GM19240 (cell line): ENCODE measurements at regions not wholly inside any gene's neighbourhood (a gene's known extent, or its start where the extent isn't known, plus 50 kb on each side); places are given as distances from the start of the nearest gene placed in this dataset.
A peak's percentile ranks its signal among the peaks of the same experiment; 100 is the strongest.
"Not testable (repeated sequence)": the region's sequence is repeated elsewhere in the genome, so short reads cannot be mapped to it uniquely, and the experiment has no call there.

Experiments
- DNase-seq: peaks from one replicate; pipeline ENCODE4 v3.0.0; 2011; ENCODE audit warnings: low spot score; ENCODE audit not compliant: insufficient read length

- no peak for DNase-seq
These were observed 131.7 kb downstream of the HHIPL2 start for GRCh38 chr1:222416001-222416791.

- DNase-seq = no peak
These were observed 132.5 kb downstream of the HHIPL2 start for GRCh38 chr1:222415441-222415840.

- no peak for DNase-seq
These were observed 133.8 kb downstream of the HHIPL2 start for GRCh38 chr1:222413991-222414549.

GRCh38 chr1:222413436-222413835, 134.5 kb downstream of the HHIPL2 start:
- DNase-seq = no peak

- DNase-seq = peak; percentile 15
These were observed 143.2 kb downstream of the HHIPL2 start for GRCh38 chr1:222404710-222405109.

GRCh38 chr1:222399197-222399596, 148.7 kb downstream of the HHIPL2 start:
- no peak for DNase-seq

- no peak for DNase-seq
These were observed 153.7 kb downstream of the HHIPL2 start for GRCh38 chr1:222394224-222394623.

GRCh38 chr1:222392556-222392955, 155.3 kb downstream of the HHIPL2 start:
- DNase-seq = no peak

- no peak for DNase-seq
These were observed 157.7 kb downstream of the HHIPL2 start for GRCh38 chr1:222390181-222390580.

GRCh38 chr1:222387007-222387814, 160.7 kb downstream of the HHIPL2 start:
- DNase-seq = no peak

- DNase-seq = no peak
These were observed 161.9 kb downstream of the HHIPL2 start for GRCh38 chr1:222385955-222386354.

GRCh38 chr1:222385262-222385661, 162.6 kb downstream of the HHIPL2 start:
- no peak for DNase-seq

GRCh38 chr1:222384531-222384930, 163.4 kb downstream of the HHIPL2 start:
- no peak for DNase-seq

GRCh38 chr1:222382171-222382570, 165.7 kb downstream of the HHIPL2 start:
- DNase-seq = no peak

- no peak for DNase-seq
These were observed 170.3 kb downstream of the HHIPL2 start for GRCh38 chr1:222377428-222378088.

GRCh38 chr1:222376791-222377190, 171.1 kb downstream of the HHIPL2 start:
- DNase-seq = not testable (repeated sequence)

- no peak for DNase-seq
These were observed 172.2 kb downstream of the HHIPL2 start for GRCh38 chr1:222375701-222376100.

- DNase-seq = no peak
These were observed 173.9 kb downstream of the HHIPL2 start for GRCh38 chr1:222373831-222374602.

- DNase-seq = no peak
These were observed 174.7 kb downstream of the HHIPL2 start for GRCh38 chr1:222373216-222373615.

GRCh38 chr1:222372221-222372620, 175.7 kb downstream of the HHIPL2 start:
- DNase-seq = no peak
